ENCODE measurements at regions not wholly inside any gene's neighbourhood (a gene's known extent, or its start where the extent isn't known, plus 50 kb on each side); places are given as distances from the start of the nearest gene placed in this dataset.

- DNase-seq (ENCODE audit: low read depth), result no peak
- Histone ChIP-seq H3K4me3 (ENCODE audit: low read length) (no peak overlapping the region), H3K36me3 (ENCODE audit: control insufficient read depth, insufficient read depth, low read length, severe bottlenecking) (no peaks in the 10 kb centered on the region), H3K9me3 (ENCODE audit: control insufficient read depth, low read length) (no peaks in the 10 kb centered on the region), H3K4me1 (ENCODE audit: control insufficient read depth, insufficient read depth, low read length) (no peaks in the 10 kb centered on the region), H3K27me3 (replicated peaks; ENCODE audit: control insufficient read depth, insufficient read depth, low read length) (no peaks in the 10 kb centered on the region), H3K9ac (ENCODE audit: low read length) (no peak overlapping the region)
These were observed 317.9 kb downstream of the PCNX1 start for GRCh38 chr14:71225113-71225512.

GRCh38 chr14:71228711-71229110, 321.5 kb downstream of the PCNX1 start:
- no peak for DNase-seq (ENCODE audit: low read depth)

GRCh38 chr14:71229875-71230274, 322.6 kb downstream of the PCNX1 start:
- Histone ChIP-seq H3K4me3 (ENCODE audit: low read length) (no peak overlapping the region), H3K4me1 (ENCODE audit: control insufficient read depth, insufficient read depth, low read length) (no peaks in the 10 kb centered on the region), H3K36me3 (ENCODE audit: control insufficient read depth, insufficient read depth, low read length, severe bottlenecking) (no peaks in the 10 kb centered on the region), H3K9ac (ENCODE audit: low read length) (no peak overlapping the region), H3K9me3 (ENCODE audit: control insufficient read depth, low read length) (no peaks in the 10 kb centered on the region), H3K27me3 (replicated peaks; ENCODE audit: control insufficient read depth, insufficient read depth, low read length) (peaks cover 5% of the 10 kb centered on the region)
- no peak for DNase-seq (ENCODE audit: low read depth)

More at GRCh38 chr14:71228711-71229110, 321.5 kb downstream of the PCNX1 start:
- peaks cover 5% of the 10 kb centered on the region for H3K27me3 ChIP-seq (replicated peaks; ENCODE audit: control insufficient read depth, insufficient read depth, low read length)
- no peaks in the 10 kb centered on the region for H3K9me3 ChIP-seq (ENCODE audit: control insufficient read depth, low read length)
- H3K36me3 ChIP-seq (ENCODE audit: control insufficient read depth, insufficient read depth, low read length, severe bottlenecking), result no peaks in the 10 kb centered on the region
- no peak overlapping the region for H3K9ac ChIP-seq (ENCODE audit: low read length)
- H3K4me1 ChIP-seq (ENCODE audit: control insufficient read depth, insufficient read depth, low read length), result no peaks in the 10 kb centered on the region
- no peak overlapping the region for H3K4me3 ChIP-seq (ENCODE audit: low read length)

- H3K27me3 ChIP-seq (replicated peaks; ENCODE audit: control insufficient read depth, insufficient read depth, low read length), result peaks cover 5% of the 10 kb centered on the region
- peaks cover under 1% of the 10 kb centered on the region for H3K4me1 ChIP-seq (ENCODE audit: control insufficient read depth, insufficient read depth, low read length)
- H3K9ac ChIP-seq (ENCODE audit: low read length), result no peak overlapping the region
- H3K4me3 ChIP-seq (ENCODE audit: low read length), result no peak overlapping the region
- no peaks in the 10 kb centered on the region for H3K9me3 ChIP-seq (ENCODE audit: control insufficient read depth, low read length)
- DNase-seq (ENCODE audit: low read depth), result no peak
- H3K36me3 ChIP-seq (ENCODE audit: control insufficient read depth, insufficient read depth, low read length, severe bottlenecking), result no peaks in the 10 kb centered on the region
These were observed 323.6 kb downstream of the PCNX1 start for GRCh38 chr14:71230897-71231296.

GRCh38 chr14:71231521-71232393, 324.5 kb downstream of the PCNX1 start:
- peaks cover 6% of the 10 kb centered on the region for H3K4me1 ChIP-seq (ENCODE audit: control insufficient read depth, insufficient read depth, low read length)
- no peak overlapping the region for H3K4me3 ChIP-seq (ENCODE audit: low read length)
- H3K36me3 ChIP-seq (ENCODE audit: control insufficient read depth, insufficient read depth, low read length, severe bottlenecking), result no peaks in the 10 kb centered on the region
- no peak overlapping the region for H3K9ac ChIP-seq (ENCODE audit: low read length)
- no peak for DNase-seq (ENCODE audit: low read depth)
- H3K27me3 ChIP-seq (replicated peaks; ENCODE audit: control insufficient read depth, insufficient read depth, low read length), result peaks cover 5% of the 10 kb centered on the region
- no peaks in the 10 kb centered on the region for H3K9me3 ChIP-seq (ENCODE audit: control insufficient read depth, low read length)

GRCh38 chr14:71232506-71232905, 325.2 kb downstream of the PCNX1 start:
- no peaks in the 10 kb centered on the region for H3K36me3 ChIP-seq (ENCODE audit: control insufficient read depth, insufficient read depth, low read length, severe bottlenecking)
- peaks cover 5% of the 10 kb centered on the region for H3K27me3 ChIP-seq (replicated peaks; ENCODE audit: control insufficient read depth, insufficient read depth, low read length)
- no peak overlapping the region for H3K9ac ChIP-seq (ENCODE audit: low read length)
- H3K4me1 ChIP-seq (ENCODE audit: control insufficient read depth, insufficient read depth, low read length), result peaks cover 6% of the 10 kb centered on the region
- H3K9me3 ChIP-seq (ENCODE audit: control insufficient read depth, low read length), result no peaks in the 10 kb centered on the region
- DNase-seq (ENCODE audit: low read depth), result no peak
- H3K4me3 ChIP-seq (ENCODE audit: low read length), result no peak overlapping the region

- Histone ChIP-seq H3K4me3 (ENCODE audit: low read length) (no peak overlapping the region), H3K4me1 (ENCODE audit: control insufficient read depth, insufficient read depth, low read length) (peaks cover 6% of the 10 kb centered on the region), H3K36me3 (ENCODE audit: control insufficient read depth, insufficient read depth, low read length, severe bottlenecking) (no peaks in the 10 kb centered on the region), H3K9ac (ENCODE audit: low read length) (no peak overlapping the region), H3K9me3 (ENCODE audit: control insufficient read depth, low read length) (no peaks in the 10 kb centered on the region), H3K27me3 (replicated peaks; ENCODE audit: control insufficient read depth, insufficient read depth, low read length) (peaks cover 9% of the 10 kb centered on the region)
- no peak for DNase-seq (ENCODE audit: low read depth)
These were observed 328.6 kb downstream of the PCNX1 start for GRCh38 chr14:71235875-71236274.

- H3K9ac ChIP-seq (ENCODE audit: low read length), result no peak overlapping the region
- H3K36me3 ChIP-seq (ENCODE audit: control insufficient read depth, insufficient read depth, low read length, severe bottlenecking), result no peaks in the 10 kb centered on the region
- peaks cover 9% of the 10 kb centered on the region for H3K27me3 ChIP-seq (replicated peaks; ENCODE audit: control insufficient read depth, insufficient read depth, low read length)
- H3K4me1 ChIP-seq (ENCODE audit: control insufficient read depth, insufficient read depth, low read length), result peaks cover 6% of the 10 kb centered on the region
- H3K4me3 ChIP-seq (ENCODE audit: low read length), result no peak overlapping the region
- H3K9me3 ChIP-seq (ENCODE audit: control insufficient read depth, low read length), result no peaks in the 10 kb centered on the region
- no peak for DNase-seq (ENCODE audit: low read depth)
These were observed 329.2 kb downstream of the PCNX1 start for GRCh38 chr14:71236487-71236886.

GRCh38 chr14:71237556-71237955, 330.3 kb downstream of the PCNX1 start:
- Histone ChIP-seq H3K9ac (ENCODE audit: low read length) (no peak overlapping the region), H3K4me1 (ENCODE audit: control insufficient read depth, insufficient read depth, low read length) (peaks cover 15% of the 10 kb centered on the region), H3K27me3 (replicated peaks; ENCODE audit: control insufficient read depth, insufficient read depth, low read length) (peaks cover 4% of the 10 kb centered on the region), H3K9me3 (ENCODE audit: control insufficient read depth, low read length) (no peaks in the 10 kb centered on the region), H3K4me3 (ENCODE audit: low read length) (no peak overlapping the region), H3K36me3 (ENCODE audit: control insufficient read depth, insufficient read depth, low read length, severe bottlenecking) (no peaks in the 10 kb centered on the region)
- no peak for DNase-seq (ENCODE audit: low read depth)

GRCh38 chr14:71238835-71239234, 331.6 kb downstream of the PCNX1 start:
- Histone ChIP-seq H3K9ac (ENCODE audit: low read length) (no peak overlapping the region), H3K4me1 (ENCODE audit: control insufficient read depth, insufficient read depth, low read length) (peaks cover 19% of the 10 kb centered on the region), H3K9me3 (ENCODE audit: control insufficient read depth, low read length) (no peaks in the 10 kb centered on the region), H3K36me3 (ENCODE audit: control insufficient read depth, insufficient read depth, low read length, severe bottlenecking) (no peaks in the 10 kb centered on the region), H3K27me3 (replicated peaks; ENCODE audit: control insufficient read depth, insufficient read depth, low read length) (peaks cover 4% of the 10 kb centered on the region), H3K4me3 (ENCODE audit: low read length) (no peak overlapping the region)
- no peak for DNase-seq (ENCODE audit: low read depth)

GRCh38 chr14:71240171-71240570, 332.9 kb downstream of the PCNX1 start:
- no peaks in the 10 kb centered on the region for H3K9me3 ChIP-seq (ENCODE audit: control insufficient read depth, low read length)
- no peak overlapping the region for H3K4me3 ChIP-seq (ENCODE audit: low read length)
- no peaks in the 10 kb centered on the region for H3K36me3 ChIP-seq (ENCODE audit: control insufficient read depth, insufficient read depth, low read length, severe bottlenecking)
- H3K9ac ChIP-seq (ENCODE audit: low read length), result no peak overlapping the region
- DNase-seq (ENCODE audit: low read depth), result no peak
- H3K4me1 ChIP-seq (ENCODE audit: control insufficient read depth, insufficient read depth, low read length), result peaks cover 27% of the 10 kb centered on the region
- H3K27me3 ChIP-seq (replicated peaks; ENCODE audit: control insufficient read depth, insufficient read depth, low read length), result peaks cover 4% of the 10 kb centered on the region
